ENCODE measurements at regions not wholly inside any gene's neighbourhood (a gene's known extent, or its start where the extent isn't known, plus 50 kb on each side); places are given as distances from the start of the nearest gene placed in this dataset.

- no peak for DNase-seq
These were observed 415.2 kb upstream of the OR4E1 start for GRCh38 chr14:22088614-22089342.

- no peak for DNase-seq
These were observed 412.5 kb upstream of the OR4E1 start for GRCh38 chr14:22086131-22086530.

DNA sequence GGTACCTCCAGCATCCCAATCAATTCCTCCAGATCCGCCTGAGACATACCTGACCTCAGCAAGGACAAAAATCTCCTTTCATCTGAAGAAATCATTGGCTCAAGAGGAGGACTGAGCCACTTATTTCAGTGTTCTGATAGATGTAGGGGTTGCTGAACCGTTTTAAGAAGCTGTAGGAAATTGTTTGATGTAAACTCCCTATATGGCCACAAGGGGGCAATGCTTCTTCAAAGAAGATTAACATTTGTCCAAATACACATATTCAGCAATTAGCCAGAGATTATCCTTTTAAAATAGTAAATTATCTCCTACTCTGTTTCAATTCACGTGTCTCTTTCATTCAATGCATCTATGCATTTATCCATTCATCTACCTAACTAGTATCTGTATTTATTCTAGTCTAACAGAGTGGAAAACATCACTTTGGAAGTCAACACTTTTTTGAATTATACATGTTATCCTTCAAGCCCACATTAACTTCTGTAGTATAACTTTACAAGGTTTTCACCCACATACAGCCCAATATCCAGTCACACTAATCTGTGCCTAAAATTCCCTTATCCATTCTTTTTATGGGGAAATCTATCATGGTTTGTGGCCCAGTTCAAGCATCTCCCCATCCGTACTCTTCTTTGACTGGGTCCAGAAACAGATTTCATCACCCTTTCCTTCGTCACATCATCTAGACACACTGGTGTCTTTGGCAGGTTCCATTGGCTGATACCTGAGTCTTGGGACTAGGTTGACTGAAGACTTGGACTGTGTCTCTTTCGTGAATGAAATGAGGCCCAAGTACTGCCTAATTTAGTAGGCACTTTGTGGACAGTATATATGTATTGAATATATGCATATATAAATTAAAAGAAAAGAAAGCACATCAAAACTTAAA, 411.0 kb upstream of the OR4E1 start:
- DNase-seq = peak; percentile 73

- DNase-seq = no peak
These were observed 407.7 kb upstream of the OR4E1 start for GRCh38 chr14:22081337-22081736.

- no peak for DNase-seq
These were observed 406.1 kb upstream of the OR4E1 start for GRCh38 chr14:22079766-22080165.

GRCh38 chr14:22073801-22074200, 400.2 kb upstream of the OR4E1 start:
- DNase-seq = no peak

DNA sequence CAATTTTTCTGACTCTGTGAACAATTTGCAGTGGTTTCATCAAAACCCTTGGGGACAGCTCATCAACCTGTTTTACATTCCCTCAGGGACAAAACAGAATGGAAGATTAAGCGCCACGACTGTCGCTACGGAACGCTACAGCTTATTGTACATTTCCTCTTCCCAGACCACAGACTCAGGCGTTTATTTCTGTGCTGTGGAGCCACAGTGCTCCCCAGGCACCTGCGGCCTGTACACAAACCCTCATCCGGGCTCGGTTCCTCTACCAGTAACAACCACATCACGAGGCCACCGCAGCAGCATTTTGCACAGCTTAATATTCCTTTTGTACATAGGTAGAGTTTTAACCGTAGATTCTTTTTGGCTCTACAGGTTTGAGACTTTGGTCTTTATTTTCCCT, 397.4 kb upstream of the OR4E1 start:
- DNase-seq = peak; percentile 8

DNA sequence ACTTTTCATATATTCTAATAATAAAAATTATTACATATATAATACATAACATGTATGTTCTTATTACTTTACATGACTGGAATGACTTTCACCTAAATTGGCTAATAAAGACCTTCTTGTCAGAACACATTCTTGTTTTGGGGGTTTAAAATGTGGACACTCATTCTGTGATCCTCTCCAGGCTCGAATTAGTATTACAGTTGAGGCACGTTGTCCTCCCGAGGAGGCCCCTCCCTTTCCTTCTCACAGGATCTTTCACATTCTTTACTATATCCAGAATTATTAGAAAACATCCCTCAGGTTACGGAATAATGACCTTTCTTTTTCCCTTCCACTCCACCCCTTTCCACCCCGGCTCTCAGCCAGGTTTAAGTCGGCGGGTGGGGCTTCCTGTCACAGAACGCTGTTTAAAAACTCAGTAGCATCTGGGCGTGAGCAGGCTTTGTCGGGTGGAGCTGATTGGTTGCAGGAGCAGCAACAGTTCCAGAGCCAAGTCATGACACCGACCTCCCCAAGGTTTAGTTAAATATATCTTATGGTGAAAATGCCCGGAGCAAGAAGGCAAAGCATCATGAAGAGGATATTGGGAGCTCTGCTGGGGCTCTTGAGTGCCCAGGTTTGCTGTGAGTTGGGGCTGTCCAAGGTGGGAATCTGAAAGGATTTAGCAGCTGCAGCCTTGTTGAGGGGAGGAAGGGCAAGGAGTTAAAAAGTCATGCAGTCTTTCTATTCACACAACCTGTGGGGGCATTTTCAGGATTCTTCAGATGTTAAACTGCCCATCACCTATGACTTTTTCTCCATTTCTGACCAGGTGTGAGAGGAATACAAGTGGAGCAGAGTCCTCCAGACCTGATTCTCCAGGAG, 396.7 kb upstream of the OR4E1 start:
- peak; percentile 66 for DNase-seq

- no peak for DNase-seq
These were observed 391.7 kb upstream of the OR4E1 start for GRCh38 chr14:22065347-22065746.

- DNase-seq = no peak
These were observed 385.6 kb upstream of the OR4E1 start for GRCh38 chr14:22059201-22059600.

- no peak for DNase-seq
These were observed 379.2 kb upstream of the OR4E1 start for GRCh38 chr14:22052795-22053194.

GRCh38 chr14:22047115-22047514, 373.5 kb upstream of the OR4E1 start:
- peak; percentile 58 for DNase-seq

DNA sequence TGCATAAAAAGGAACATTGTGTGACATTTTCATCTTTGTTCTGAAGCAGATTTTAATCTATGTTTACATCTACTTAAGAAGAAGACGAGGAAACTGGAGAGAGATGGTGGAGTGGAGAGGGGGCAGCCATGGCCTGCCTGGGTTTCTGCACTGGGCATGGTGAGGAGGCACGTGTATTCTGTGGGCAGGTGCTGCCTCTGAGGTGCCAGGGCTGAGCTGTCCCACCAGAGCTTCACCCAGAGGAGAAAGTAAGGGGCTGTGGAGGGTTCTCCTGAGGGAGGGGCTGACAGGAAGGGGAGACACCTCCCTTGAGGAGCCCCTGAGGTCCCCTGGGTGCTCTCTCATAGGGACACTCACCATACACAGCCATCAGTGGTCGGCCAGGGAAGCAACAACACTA, 372.4 kb upstream of the OR4E1 start:
- no peak for DNase-seq

- no peak for DNase-seq
These were observed 370.6 kb upstream of the OR4E1 start for GRCh38 chr14:22044193-22044592.

- no peak for DNase-seq
These were observed 367.1 kb upstream of the OR4E1 start for GRCh38 chr14:22040781-22041125.

DNA sequence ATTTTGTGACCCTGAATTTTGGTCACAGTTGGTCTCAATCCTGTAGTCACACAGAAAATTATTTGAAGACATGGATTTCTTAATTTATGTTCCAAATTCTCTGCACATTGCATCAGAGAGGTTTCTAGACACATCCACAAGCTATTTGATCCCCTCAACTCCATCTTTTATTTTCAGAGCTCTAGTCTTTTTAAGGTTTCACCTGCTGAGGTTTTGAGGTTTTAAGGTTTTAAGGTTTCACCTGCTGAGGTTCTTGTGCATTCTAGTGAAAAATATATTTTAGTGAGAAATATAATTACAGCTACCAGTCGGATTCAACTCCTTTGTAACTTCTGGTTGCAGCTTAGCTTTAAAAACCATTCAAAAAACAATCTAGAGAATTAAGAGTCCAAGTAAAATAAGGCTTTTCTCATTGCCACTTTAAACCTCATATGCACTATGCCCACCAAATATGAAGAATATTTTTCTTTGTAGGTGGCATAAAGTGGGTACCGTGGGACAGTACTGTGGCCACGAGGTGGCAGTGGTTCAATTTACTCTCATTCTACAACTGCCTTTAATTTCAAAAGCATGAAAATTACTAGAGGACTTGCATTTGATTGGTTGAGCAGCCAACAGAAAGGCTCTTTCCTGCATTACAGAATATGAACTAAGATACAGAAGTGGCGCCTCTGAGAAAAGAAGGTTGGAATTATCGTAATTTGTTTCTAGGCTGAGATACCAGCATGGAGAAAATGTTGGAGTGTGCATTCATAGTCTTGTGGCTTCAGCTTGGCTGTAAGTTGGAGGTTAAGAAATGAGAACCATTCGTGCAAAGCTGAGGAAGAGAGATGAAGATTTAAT, 366.5 kb upstream of the OR4E1 start:
- peak; percentile 42 for DNase-seq

DNA sequence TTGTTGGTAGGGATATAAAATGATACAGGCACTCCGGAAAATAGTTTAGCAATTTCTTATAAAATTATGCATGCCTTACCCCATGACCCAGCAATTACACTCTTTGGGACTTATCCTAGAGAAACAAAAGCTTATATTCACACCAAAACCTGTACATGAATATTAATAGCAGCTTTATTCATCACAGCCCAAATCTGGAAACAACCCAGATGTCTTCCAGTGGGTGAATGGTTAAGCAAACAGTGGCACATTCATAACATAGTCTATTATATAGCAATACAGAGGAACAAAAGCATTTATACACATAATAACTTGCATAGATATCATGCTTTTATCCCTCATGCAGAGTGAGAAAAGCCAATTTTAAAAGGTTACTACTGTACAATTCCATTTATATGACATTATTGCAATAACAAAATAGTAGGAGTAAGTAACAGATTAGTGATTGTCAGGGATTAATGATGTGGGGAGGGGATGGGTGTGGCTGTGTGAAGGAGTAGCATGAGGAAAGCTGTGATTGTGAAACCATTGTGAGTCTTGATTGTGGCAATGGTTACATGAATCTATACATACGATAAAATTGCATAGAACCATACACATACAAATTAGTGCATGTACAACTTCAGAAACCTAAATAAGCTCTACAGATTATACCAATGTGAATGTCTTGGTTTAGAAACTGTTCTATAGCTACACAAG, 363.1 kb upstream of the OR4E1 start:
- no peak for DNase-seq

- DNase-seq = no peak
These were observed 352.9 kb upstream of the OR4E1 start for GRCh38 chr14:22026527-22026926.

DNA sequence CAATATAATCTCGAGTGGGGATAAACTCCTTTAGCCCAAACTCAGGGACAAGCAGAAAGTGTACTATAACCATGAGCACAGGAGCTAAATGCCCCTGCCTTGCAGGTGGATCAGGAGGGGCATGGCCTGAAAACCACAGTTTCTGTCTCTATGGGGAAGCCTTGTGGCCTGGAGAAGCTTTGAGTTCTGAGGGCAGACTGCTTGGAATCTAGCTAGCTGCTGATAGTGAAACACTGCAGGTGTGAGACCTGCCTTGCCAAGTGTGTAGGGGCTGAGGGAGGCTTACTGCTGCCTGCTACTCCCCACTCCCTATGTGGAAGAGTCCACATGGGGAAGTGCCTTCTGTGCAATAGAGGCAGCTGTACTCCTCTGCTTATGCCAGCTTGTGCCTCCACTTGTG, 352.3 kb upstream of the OR4E1 start:
- DNase-seq = no peak

GRCh38 chr14:22024137-22024536, 350.5 kb upstream of the OR4E1 start:
- DNase-seq = no peak

- no peak for DNase-seq
These were observed 345.3 kb upstream of the OR4E1 start for GRCh38 chr14:22018890-22019289.

DNA sequence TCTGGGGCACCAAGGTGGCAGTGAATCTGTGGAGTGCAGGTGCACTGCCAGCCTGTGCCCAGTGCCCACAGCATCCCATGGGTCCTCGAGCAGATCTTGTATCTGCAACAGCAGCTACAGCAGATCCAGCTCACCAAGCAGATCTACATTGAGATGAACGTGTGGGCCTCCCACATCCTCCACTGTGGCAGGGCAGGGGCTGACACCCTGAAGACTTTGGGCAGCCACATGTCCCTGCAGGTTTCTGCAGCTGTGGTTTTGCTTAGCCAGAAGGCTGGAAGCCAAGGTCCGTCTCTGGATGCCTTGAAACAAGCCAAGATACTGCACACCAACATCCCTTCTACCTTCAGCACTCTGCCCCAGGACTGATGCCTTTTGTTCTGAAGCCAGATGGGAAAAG, 338.8 kb upstream of the OR4E1 start:
- DNase-seq = no peak

Measured in hematopoietic multipotent progenitor cell treated with erythropoietin and hydrocortisone succinate and interleukin-3 and kit ligand, for 8 days (in vitro differentiated cells).